Fibroblast of pulmonary artery (primary cell): ENCODE measurements at regions not wholly inside any gene's neighbourhood (a gene's known extent, or its start where the extent isn't known, plus 50 kb on each side); places are given as distances from the start of the nearest gene placed in this dataset.
"Not testable (repeated sequence)": the region's sequence is repeated elsewhere in the genome, so short reads cannot be mapped to it uniquely, and the experiment has no call there.

Experiments used
- DNase-seq: peaks from one replicate; pipeline ENCODE4 v3.0.0-alpha.2; 2010; ENCODE audit warnings: low read depth
- H3K4me3 ChIP-seq: replicated peaks from 2 replicates; pipeline ENCODE4 v1.5.1; 2011; ENCODE audit warnings: low read depth, mild to moderate bottlenecking, control low read depth, low read length, moderate library complexity
- CTCF ChIP-seq: IDR thresholded peaks from 2 replicates; pipeline ENCODE4 v1.5.1; 2011; ENCODE audit warnings: mild to moderate bottlenecking, control low read depth, low read length, inconsistent platforms; ENCODE audit errors: missing control alignments

- TF ChIP-seq CTCF: no peak
- no peak for DNase-seq
- no peak overlapping the region for H3K4me3 ChIP-seq
Observed at GRCh38 chr4:120211408-120212015, 144.9 kb upstream of the MAD2L1 start.

- no peak for DNase-seq
Observed at GRCh38 chr4:120209706-120210105, 143.1 kb upstream of the MAD2L1 start.

GRCh38 chr4:120207021-120207420 is 140.4 kb upstream of the MAD2L1 start:
- no peak for DNase-seq
- H3K4me3 ChIP-seq: no peak overlapping the region
- TF ChIP-seq CTCF: no peak

More at GRCh38 chr4:120209706-120210105, 143.1 kb upstream of the MAD2L1 start:
- no peak overlapping the region for H3K4me3 ChIP-seq
- TF ChIP-seq CTCF: no peak

- no peak for TF ChIP-seq CTCF
- no peak for DNase-seq
- no peak overlapping the region for H3K4me3 ChIP-seq
Observed at GRCh38 chr4:120202222-120202621, 135.6 kb upstream of the MAD2L1 start.

- DNase-seq, H3K4me3 ChIP-seq: not testable (repeated sequence)
Observed at GRCh38 chr4:120200573-120201110, 134.0 kb upstream of the MAD2L1 start.

GRCh38 chr4:120198411-120198810 is 131.8 kb upstream of the MAD2L1 start:
- no peak overlapping the region for H3K4me3 ChIP-seq
- TF ChIP-seq CTCF: no peak
- DNase-seq: no peak

GRCh38 chr4:120177603-120178002 is 111.0 kb upstream of the MAD2L1 start:
- no peak for TF ChIP-seq CTCF
- H3K4me3 ChIP-seq: no peak overlapping the region
- no peak for DNase-seq
